ENCODE measurements at regions not wholly inside any gene's neighbourhood (a gene's known extent, or its start where the extent isn't known, plus 50 kb on each side); places are given as distances from the start of the nearest gene placed in this dataset.
"Not testable (repeated sequence)": the region's sequence is repeated elsewhere in the genome, so short reads cannot be mapped to it uniquely, and the experiment has no call there.

DNA sequence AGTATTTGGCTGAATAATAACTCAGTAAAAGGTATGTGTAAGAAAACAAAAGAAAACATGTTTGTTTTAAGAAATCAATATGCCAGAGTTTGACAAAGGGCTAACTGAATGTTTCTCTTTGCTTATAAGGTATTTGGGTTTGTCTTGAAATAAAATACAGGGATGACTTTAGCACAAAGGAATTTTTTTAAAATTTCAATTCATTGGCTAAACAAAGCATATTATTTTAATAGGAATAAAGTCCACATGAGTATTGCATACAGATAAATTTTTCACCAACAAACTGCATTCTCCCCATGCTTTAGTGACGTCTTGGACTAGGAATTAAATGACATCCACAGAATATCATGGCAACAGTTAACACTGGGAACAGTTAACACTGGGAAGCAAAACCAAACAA is 480.0 kb upstream of the JAG1 start:
- DNase-seq = no peak

- DNase-seq = no peak
These were observed 481.5 kb upstream of the JAG1 start for GRCh38 chr20:11155156-11155756.

- no peak for DNase-seq
These were observed 483.1 kb upstream of the JAG1 start for GRCh38 chr20:11156922-11157321.

- no peak for DNase-seq
These were observed 484.3 kb upstream of the JAG1 start for GRCh38 chr20:11158146-11158545.

DNA sequence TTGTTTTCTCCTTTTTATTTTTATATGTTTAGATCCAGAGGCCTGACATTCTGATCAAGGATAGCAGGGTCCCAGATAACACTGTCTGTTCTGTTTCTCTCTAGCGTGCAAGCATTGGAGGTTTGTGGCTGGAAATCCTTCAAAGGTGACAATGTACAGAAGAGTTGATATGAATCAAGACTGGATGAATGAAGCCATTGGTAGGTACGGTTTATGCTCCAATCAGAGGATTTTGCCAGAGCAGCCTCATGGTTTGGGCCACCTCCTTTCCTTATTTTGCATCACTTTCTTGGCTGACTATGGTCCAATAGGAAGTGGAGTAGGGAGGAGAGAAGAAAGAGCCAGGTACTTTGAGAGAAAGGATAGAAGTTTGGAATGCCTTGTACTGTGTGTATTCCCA is 484.8 kb upstream of the JAG1 start:
- DNase-seq = no peak

DNA sequence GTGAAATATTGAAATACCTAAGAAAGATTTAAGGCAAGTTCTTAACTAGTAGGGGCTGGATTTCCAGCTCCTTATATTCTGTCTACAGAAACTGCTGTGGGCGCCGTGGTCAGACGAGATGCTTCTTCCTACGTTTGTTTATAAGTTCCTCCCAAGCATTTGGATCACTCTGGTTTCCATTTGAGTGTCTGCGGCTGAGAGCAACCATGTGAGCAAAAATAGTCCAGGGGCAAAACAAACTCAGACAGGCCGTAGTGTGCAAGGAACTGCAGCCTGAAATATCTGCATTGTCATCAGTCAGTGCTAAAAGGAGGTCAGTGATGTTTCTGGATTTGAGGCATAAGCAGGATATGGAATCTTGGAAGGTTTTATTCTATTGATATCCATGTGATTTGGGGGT is 485.9 kb upstream of the JAG1 start:
- DNase-seq = no peak

DNA sequence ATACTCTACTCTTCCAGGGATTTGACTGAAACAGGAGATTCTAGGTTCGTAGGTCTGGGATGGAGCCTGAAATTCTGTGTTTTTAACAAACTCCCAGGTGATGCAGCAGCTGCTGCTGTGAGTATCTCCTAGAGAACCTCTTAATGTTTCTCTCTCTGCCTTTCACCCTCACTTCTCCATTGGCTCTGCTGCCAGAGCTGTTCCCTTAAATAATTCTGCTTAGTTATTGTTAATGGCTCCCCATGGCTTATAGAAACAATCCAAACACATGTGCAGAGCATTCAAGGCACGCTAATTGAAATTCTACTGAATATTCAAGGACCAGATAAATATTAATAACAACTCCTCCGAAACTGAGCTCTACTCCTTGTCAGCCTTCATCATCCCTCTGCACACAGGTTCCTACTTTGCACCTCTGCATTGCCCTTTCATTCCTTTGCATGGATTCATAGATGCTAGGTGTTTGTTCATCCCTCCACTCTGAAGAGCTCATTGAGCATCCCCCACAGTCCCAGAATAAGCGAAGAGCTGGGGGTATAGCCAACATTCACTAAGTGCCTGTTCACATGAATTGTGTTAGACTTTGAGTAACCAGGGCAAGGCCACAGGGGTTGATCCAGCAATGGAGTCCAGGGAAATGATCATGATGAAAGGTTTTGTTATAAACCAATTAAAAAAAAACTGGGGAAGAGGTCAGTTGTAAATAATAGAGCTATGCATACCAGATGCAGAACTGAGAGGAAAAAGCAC is 488.4 kb upstream of the JAG1 start:
- DNase-seq = no peak

GRCh38 chr20:11165789-11166188 is 492.0 kb upstream of the JAG1 start:
- no peak for DNase-seq

DNA sequence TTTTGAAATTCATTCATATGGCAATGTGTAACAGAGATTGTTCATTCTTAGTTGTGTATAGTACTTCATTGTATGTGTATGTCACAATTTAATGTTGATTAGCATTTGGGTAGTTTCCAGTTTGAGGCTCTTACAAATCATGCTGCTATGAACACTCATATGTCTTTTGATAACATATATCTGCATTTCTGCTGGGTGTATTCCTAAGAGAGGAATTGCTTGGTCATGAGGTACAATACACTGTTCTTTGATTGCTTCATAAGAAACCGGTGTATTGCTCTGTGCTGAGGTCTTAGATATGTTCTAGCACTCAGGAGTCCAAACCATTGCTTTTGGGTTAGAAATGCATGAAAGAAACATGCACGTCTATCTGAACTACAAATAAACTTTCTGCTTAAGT is 492.9 kb upstream of the JAG1 start:
- DNase-seq = no peak

GRCh38 chr20:11168026-11168425 is 494.2 kb upstream of the JAG1 start:
- DNase-seq = no peak

GRCh38 chr20:11170025-11170424 is 496.2 kb upstream of the JAG1 start:
- no peak for DNase-seq

- DNase-seq = no peak
These were observed 496.8 kb upstream of the JAG1 start for GRCh38 chr20:11170565-11170964.

GRCh38 chr20:11172881-11173280 is 499.1 kb upstream of the JAG1 start:
- DNase-seq = no peak

GRCh38 chr20:11173916-11174315 is 500.1 kb upstream of the JAG1 start:
- DNase-seq = no peak

- no peak for DNase-seq
These were observed 501.1 kb upstream of the JAG1 start for GRCh38 chr20:11174861-11175260.

DNA sequence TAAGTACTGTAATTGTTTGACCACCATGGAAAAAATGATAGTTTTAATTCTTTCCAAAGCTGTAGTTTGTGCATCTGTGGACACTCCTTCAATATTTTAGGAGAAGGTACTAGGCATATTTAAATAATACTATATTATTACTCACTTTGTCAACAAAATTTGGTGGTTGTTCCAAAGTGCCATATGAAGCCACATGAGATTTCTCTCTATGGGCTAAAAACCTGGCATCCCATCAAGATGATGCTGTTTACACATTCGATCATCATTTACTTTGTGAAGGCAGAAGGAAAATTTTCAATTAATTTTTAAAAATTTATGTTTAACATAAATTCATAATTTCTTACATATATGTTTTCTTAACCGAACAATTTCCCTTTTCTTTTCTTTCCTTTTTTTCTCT is 502.6 kb upstream of the JAG1 start:
- DNase-seq = no peak

- no peak for DNase-seq
These were observed 505.3 kb upstream of the JAG1 start for GRCh38 chr20:11178946-11179654.

DNA sequence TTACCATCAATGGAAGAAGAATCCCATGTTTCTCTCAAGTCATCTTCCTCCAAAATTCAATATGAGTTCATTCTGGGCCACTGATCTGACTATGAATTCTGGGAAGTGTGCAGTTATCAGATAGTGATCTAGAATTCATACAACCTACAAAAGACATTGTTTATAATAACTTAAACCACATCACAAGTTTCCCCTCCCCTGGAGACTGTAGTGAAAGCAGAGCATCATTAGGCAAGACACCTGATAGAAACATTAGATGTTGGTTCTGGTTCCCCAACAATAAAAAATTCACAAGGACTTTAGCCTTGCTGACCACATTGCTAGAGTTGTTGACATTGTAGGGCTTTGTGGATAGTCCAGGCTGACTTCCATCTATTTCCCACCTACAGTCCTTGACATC is 506.4 kb upstream of the JAG1 start:
- DNase-seq = no peak

DNA sequence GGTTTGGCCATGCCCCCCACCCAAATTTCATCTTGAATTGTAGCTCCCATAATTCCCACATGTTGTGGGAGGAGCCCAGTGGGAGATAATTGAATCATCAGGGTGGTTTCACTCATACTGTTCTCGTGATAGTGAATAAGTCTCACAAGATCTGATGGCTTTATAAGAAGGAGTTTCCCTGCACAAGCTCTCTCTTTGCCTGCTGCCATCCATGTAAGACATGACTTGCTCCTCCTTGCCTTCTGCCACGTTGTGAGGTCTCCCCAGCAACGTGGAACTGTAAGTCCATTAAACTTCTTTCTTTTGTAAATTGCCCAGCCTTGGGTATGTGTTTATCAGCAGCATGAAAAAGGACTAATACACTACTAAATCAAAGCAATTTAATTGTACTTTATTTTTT is 507.3 kb upstream of the JAG1 start:
- not testable (repeated sequence) for DNase-seq

- DNase-seq = no peak
These were observed 508.2 kb upstream of the JAG1 start for GRCh38 chr20:11181966-11182365.

GRCh38 chr20:11182720-11183119 is 508.9 kb upstream of the JAG1 start:
- DNase-seq = no peak

GRCh38 chr20:11186301-11187008 is 512.7 kb upstream of the JAG1 start:
- no peak for DNase-seq

- no peak for DNase-seq
These were observed 515.2 kb upstream of the JAG1 start for GRCh38 chr20:11188843-11189603.
